Calu3 (cell line): ENCODE measurements at regions not wholly inside any gene's neighbourhood (a gene's known extent, or its start where the extent isn't known, plus 50 kb on each side); places are given as distances from the start of the nearest gene placed in this dataset.

ENCODE experiments used
- BruUV-seq: library from RNA; stranded (reverse); fragments of 400-500 nt; replicated peaks from 2 replicates; lab custom pipeline; 2021; lab: Mats Ljungman, UMichigan
- CTCF ChIA-PET: fragments of 300-600 bp; sonication (Branson Sonifier 250); formaldehyde crosslinking; loops from one replicate; lab custom pipeline; 2022; ENCODE audit warnings: antibody characterized with exemption; lab: Charles Lee
- DNase-seq: peaks from one replicate; pipeline ENCODE4 v3.0.0; 2022
- H3K27ac Mint-ChIP-seq: one replicate; pipeline ENCODE4 v1.8.0; 2022; ENCODE audit warnings: mixed read lengths; ENCODE audit not compliant: unreplicated experiment
- H3K27me3 Mint-ChIP-seq: one replicate; pipeline ENCODE4 v1.8.0; 2022; ENCODE audit warnings: mixed read lengths; ENCODE audit not compliant: unreplicated experiment
- H3K36me3 Mint-ChIP-seq: one replicate; pipeline ENCODE4 v1.8.0; 2022; ENCODE audit warnings: mild to moderate bottlenecking, moderate library complexity, mixed read lengths; ENCODE audit not compliant: insufficient read depth, unreplicated experiment
- H3K4me1 Mint-ChIP-seq: one replicate; pipeline ENCODE4 v1.8.0; 2022; ENCODE audit warnings: mild to moderate bottlenecking, low read depth, mixed read lengths; ENCODE audit not compliant: unreplicated experiment
- H3K4me3 Mint-ChIP-seq: one replicate; pipeline ENCODE4 v1.8.0; 2022; ENCODE audit warnings: mild to moderate bottlenecking, low read depth, moderate library complexity, mixed read lengths; ENCODE audit not compliant: unreplicated experiment
- H3K9me3 Mint-ChIP-seq: one replicate; pipeline ENCODE4 v1.8.0; 2022; ENCODE audit warnings: low read depth, mixed read lengths; ENCODE audit not compliant: unreplicated experiment
- CTCF ChIP-seq: fragments of 200-600 bp; IDR thresholded peaks from one replicate; pipeline ENCODE4 v1.8.0; 2022; ENCODE audit warnings: antibody characterized with exemption; ENCODE audit not compliant: unreplicated experiment
- intact Hi-C: fragments of 100-400 bp; cut with micrococcal nuclease; formaldehyde crosslinking; loops from one replicate; pipeline ENCODE4 v1.10.0; 2022; ENCODE audit not compliant: unreplicated experiment

- Mint-ChIP-seq H3K36me3 (no peaks in the 10 kb centered on the region), H3K27ac (no peak overlapping the region), H3K4me3 (no peak overlapping the region), H3K27me3 (no peaks in the 10 kb centered on the region), H3K4me1 (peaks cover 9% of the 10 kb centered on the region), H3K9me3 (no peaks in the 10 kb centered on the region)
- no peak for DNase-seq
- no TSS peak for BruUV-seq
- TF ChIP-seq CTCF = no peak
- intact Hi-C loops = no loop called here
- CTCF ChIA-PET = no interaction called here
Observed at GRCh38 chr10:125296598-125296997, 136.2 kb upstream of the CTBP2 start.

- H3K4me1 Mint-ChIP-seq = peaks cover 9% of the 10 kb centered on the region
- CTCF ChIA-PET = no interaction called here
- no peaks in the 10 kb centered on the region for H3K9me3 Mint-ChIP-seq
- TF ChIP-seq CTCF = no peak
- H3K27me3 Mint-ChIP-seq = no peaks in the 10 kb centered on the region
- no peaks in the 10 kb centered on the region for H3K36me3 Mint-ChIP-seq
- no peak for DNase-seq
- intact Hi-C loops = no loop called here
- BruUV-seq = no TSS peak
- H3K4me3 Mint-ChIP-seq = no peak overlapping the region
- no peak overlapping the region for H3K27ac Mint-ChIP-seq
Observed at GRCh38 chr10:125294109-125294508, 133.7 kb upstream of the CTBP2 start.

GRCh38 chr10:125291836-125292235, 131.5 kb upstream of the CTBP2 start:
- BruUV-seq = no TSS peak
- CTCF ChIA-PET = no interaction called here
- no peak for DNase-seq
- Mint-ChIP-seq H3K9me3 (peaks cover 10% of the 10 kb centered on the region), H3K27me3 (peaks cover 17% of the 10 kb centered on the region), H3K36me3 (no peaks in the 10 kb centered on the region), H3K4me3 (no peak overlapping the region), H3K4me1 (peaks cover 9% of the 10 kb centered on the region), H3K27ac (no peak overlapping the region)
- TF ChIP-seq CTCF = no peak
- intact Hi-C loops = no loop called here

DNA sequence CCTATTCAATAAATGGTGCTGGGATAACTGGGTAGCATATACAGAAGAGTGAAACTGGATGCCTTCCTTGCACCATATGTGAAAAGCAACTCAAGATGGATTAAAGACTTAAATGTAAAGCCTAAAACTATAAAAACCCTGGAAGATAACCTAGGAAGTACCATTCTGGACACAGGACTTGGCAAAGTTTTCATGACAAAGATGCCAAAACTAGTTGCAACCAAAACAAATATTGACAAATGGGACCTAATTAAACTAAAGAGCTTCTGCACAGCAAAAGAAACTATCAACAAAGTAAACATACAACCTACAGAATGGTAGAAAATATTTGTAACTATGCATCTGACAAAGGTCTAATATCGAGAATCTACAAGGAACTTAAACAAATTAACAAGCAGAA, 129.1 kb upstream of the CTBP2 start:
- Mint-ChIP-seq H3K4me3 (no peak overlapping the region), H3K27me3 (peaks cover 22% of the 10 kb centered on the region), H3K9me3 (peaks cover 10% of the 10 kb centered on the region), H3K27ac (no peak overlapping the region), H3K4me1 (peaks cover 9% of the 10 kb centered on the region), H3K36me3 (no peaks in the 10 kb centered on the region)
- BruUV-seq = no TSS peak
- DNase-seq = no peak
- no peak for TF ChIP-seq CTCF
- intact Hi-C loops = no loop called here
- CTCF ChIA-PET = no interaction called here
